GM12878 (cell line): ENCODE measurements at regions not wholly inside any gene's neighbourhood (a gene's known extent, or its start where the extent isn't known, plus 50 kb on each side); places are given as distances from the start of the nearest gene placed in this dataset.

Experiments used
- CHD2 ChIP-seq: IDR thresholded peaks from 2 replicates; pipeline ENCODE4 v1.6.1; 2011; ENCODE audit warnings: low read depth, low read length, improper control_type of control experiment, borderline replicate concordance
- EZH2 ChIP-seq: IDR thresholded peaks from 2 replicates; pipeline ENCODE4 v1.6.1; 2012; ENCODE audit warnings: low read depth, mild to moderate bottlenecking, control low read depth, inconsistent platforms, low read length, borderline replicate concordance; ENCODE audit not compliant: control insufficient read depth
- SP1 ChIP-seq: IDR thresholded peaks from one replicate; pipeline ENCODE4 v1.6.1; 2011; ENCODE audit warnings: low read depth, low read length
- TCF3 ChIP-seq: IDR thresholded peaks from 2 replicates; pipeline ENCODE4 v1.6.1; 2012; ENCODE audit warnings: low read depth, mild to moderate bottlenecking, low read length, borderline replicate concordance; ENCODE audit not compliant: insufficient read depth
- TF ChIP-seq, protein P1 (sequence below), 3 experiments: IDR thresholded peaks in 2 of 3; conservative IDR thresholded peaks in 1 of 3; 2 replicates each; pipeline ENCODE4 v1.5.1; 2011; ENCODE audit warnings: low read depth in 3 of 3, low read length in 3 of 3, mild to moderate bottlenecking in 3 of 3, control low read depth in 2 of 3, moderate library complexity in 2 of 3, inconsistent platforms in 1 of 3, mixed read lengths in 1 of 3; ENCODE audit not compliant: control insufficient read depth in 2 of 3, insufficient read depth in 1 of 3; ENCODE audit errors: extremely low read depth in 1 of 3

DNA sequence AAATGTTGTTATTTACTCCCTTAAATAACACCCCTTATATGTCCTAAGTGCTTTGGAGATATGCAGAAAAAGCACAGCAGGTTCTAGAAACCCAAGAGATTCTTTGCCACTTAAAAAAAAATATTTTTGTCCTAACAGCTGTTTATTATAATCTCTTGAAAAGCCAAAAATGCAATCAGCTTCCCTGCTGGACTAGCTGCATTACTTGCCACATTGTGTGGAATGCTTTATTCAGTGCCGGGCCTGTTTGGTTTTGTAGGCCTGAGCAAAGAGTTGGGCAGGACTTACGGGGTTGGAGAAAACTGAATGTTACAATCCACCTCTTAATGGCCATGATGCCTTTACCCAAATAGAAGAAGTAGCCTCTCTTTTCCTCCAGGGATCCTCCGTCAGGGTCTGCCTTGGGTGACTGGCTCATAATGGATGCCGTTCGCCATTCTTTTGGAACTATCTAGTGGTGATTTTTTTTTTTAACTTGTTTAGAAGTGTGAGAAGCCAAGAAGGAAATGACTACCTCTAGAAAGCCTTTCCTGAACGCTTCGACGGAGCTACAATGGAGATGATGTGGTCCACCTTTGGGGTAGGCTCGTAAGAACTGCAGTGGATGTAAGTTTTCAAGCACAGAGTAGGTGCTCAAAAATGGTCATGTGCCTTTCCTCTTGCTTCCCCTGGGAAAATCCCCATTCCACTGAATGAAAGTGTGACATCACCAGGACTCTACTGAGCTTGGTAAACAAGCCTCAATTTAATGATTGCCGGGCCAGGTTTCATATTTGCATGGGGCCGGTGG lies 241.3 kb upstream of the NCAM1 start:
- TF ChIP-seq CHD2: no peak
- no peak for TF ChIP-seq TCF3
- TF ChIP-seq, protein P1, sequence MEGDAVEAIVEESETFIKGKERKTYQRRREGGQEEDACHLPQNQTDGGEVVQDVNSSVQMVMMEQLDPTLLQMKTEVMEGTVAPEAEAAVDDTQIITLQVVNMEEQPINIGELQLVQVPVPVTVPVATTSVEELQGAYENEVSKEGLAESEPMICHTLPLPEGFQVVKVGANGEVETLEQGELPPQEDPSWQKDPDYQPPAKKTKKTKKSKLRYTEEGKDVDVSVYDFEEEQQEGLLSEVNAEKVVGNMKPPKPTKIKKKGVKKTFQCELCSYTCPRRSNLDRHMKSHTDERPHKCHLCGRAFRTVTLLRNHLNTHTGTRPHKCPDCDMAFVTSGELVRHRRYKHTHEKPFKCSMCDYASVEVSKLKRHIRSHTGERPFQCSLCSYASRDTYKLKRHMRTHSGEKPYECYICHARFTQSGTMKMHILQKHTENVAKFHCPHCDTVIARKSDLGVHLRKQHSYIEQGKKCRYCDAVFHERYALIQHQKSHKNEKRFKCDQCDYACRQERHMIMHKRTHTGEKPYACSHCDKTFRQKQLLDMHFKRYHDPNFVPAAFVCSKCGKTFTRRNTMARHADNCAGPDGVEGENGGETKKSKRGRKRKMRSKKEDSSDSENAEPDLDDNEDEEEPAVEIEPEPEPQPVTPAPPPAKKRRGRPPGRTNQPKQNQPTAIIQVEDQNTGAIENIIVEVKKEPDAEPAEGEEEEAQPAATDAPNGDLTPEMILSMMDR (IDR thresholded peaks at IDR 0.05 in 2 of 3, conservative IDR thresholded peaks at IDR 0.05 in 1 of 3; ENCODE audit: control insufficient read depth in 2 of 3, extremely low read depth in 1 of 3, insufficient read depth in 1 of 3, low read depth in 3 of 3, low read length in 3 of 3): no peak
- TF ChIP-seq SP1: no peak
- no peak for TF ChIP-seq EZH2
